Activated CD8-positive, alpha-beta T cell treated with anti-CD3 and anti-CD28 coated beads for 36 hours (primary cell): ENCODE measurements at regions not wholly inside any gene's neighbourhood (a gene's known extent, or its start where the extent isn't known, plus 50 kb on each side); places are given as distances from the start of the nearest gene placed in this dataset.
"Not testable (repeated sequence)": the region's sequence is repeated elsewhere in the genome, so short reads cannot be mapped to it uniquely, and the experiment has no call there.

Source experiments
- ATAC-seq: fragments of 200-7000 bp; cut with Tn5 transposase; one replicate; pipeline ENCODE4 v1.10.0; 2021; ENCODE audit warnings: mild to moderate bottlenecking, moderate library complexity
- CTCF ChIA-PET: fragments of 350-600 bp; sonication (Branson Sonifier 250); formaldehyde crosslinking; loops from one replicate; lab custom pipeline; 2021; ENCODE audit warnings: antibody characterized with exemption; lab: Charles Lee
- POLR2A ChIA-PET: fragments of 350-600 bp; sonication (Branson Sonifier 250); formaldehyde crosslinking; loops from one replicate; lab custom pipeline; 2021; ENCODE audit warnings: antibody characterized with exemption; lab: Charles Lee
- DNase-seq: peaks from one replicate; pipeline ENCODE4 v3.0.0-alpha.2; 2020
- H3K27ac Mint-ChIP-seq: one replicate; pipeline ENCODE4 v1.8.0; 2021; ENCODE audit warnings: mild to moderate bottlenecking, mixed read lengths
- H3K27me3 Mint-ChIP-seq: one replicate; pipeline ENCODE4 v1.8.0; 2021; ENCODE audit warnings: mixed read lengths
- H3K36me3 Mint-ChIP-seq: one replicate; pipeline ENCODE4 v1.8.0; 2021; ENCODE audit warnings: low read depth, mixed read lengths
- H3K4me1 Mint-ChIP-seq: one replicate; pipeline ENCODE4 v1.8.0; 2021; ENCODE audit warnings: low read depth, mixed read lengths
- H3K4me3 Mint-ChIP-seq: one replicate; pipeline ENCODE4 v1.8.0; 2021; ENCODE audit warnings: mild to moderate bottlenecking, moderate library complexity, mixed read lengths
- H3K9me3 Mint-ChIP-seq: one replicate; pipeline ENCODE4 v1.8.0; 2021; ENCODE audit warnings: mixed read lengths
- intact Hi-C: fragments of 100-400 bp; cut with micrococcal nuclease; formaldehyde crosslinking; loops from one replicate; pipeline ENCODE4 v1.10.0; 2022
- TF ChIP-seq, protein P1 (sequence below): fragments of 200-600 bp; IDR thresholded peaks from one replicate; pipeline ENCODE4 v1.8.0; 2022; ENCODE audit warnings: antibody characterized with exemption, mild to moderate bottlenecking

- H3K27me3 Mint-ChIP-seq, result peaks cover 2% of the 10 kb centered on the region
- H3K9me3 Mint-ChIP-seq, result peaks cover 2% of the 10 kb centered on the region
- H3K4me1 Mint-ChIP-seq, result no peaks in the 10 kb centered on the region
- H3K4me3 Mint-ChIP-seq, result no peak overlapping the region
- intact Hi-C loops, result no loop called here
- H3K36me3 Mint-ChIP-seq, result no peaks in the 10 kb centered on the region
- CTCF ChIA-PET, result interaction anchor here (2.4 kb wide), 1 partner anchor 9 kb away, joined by 5 read pairs; no protein-coding TSS in a partner anchor
- DNase-seq, result no peak
- no peak overlapping the region for H3K27ac Mint-ChIP-seq
- no peak for ATAC-seq
- POLR2A ChIA-PET, result no interaction called here
- TF ChIP-seq, protein P1, sequence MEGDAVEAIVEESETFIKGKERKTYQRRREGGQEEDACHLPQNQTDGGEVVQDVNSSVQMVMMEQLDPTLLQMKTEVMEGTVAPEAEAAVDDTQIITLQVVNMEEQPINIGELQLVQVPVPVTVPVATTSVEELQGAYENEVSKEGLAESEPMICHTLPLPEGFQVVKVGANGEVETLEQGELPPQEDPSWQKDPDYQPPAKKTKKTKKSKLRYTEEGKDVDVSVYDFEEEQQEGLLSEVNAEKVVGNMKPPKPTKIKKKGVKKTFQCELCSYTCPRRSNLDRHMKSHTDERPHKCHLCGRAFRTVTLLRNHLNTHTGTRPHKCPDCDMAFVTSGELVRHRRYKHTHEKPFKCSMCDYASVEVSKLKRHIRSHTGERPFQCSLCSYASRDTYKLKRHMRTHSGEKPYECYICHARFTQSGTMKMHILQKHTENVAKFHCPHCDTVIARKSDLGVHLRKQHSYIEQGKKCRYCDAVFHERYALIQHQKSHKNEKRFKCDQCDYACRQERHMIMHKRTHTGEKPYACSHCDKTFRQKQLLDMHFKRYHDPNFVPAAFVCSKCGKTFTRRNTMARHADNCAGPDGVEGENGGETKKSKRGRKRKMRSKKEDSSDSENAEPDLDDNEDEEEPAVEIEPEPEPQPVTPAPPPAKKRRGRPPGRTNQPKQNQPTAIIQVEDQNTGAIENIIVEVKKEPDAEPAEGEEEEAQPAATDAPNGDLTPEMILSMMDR, result no peak
Observed at GRCh38 chr14:37819155-37820015, 224.0 kb downstream of the TTC6 start.

DNA sequence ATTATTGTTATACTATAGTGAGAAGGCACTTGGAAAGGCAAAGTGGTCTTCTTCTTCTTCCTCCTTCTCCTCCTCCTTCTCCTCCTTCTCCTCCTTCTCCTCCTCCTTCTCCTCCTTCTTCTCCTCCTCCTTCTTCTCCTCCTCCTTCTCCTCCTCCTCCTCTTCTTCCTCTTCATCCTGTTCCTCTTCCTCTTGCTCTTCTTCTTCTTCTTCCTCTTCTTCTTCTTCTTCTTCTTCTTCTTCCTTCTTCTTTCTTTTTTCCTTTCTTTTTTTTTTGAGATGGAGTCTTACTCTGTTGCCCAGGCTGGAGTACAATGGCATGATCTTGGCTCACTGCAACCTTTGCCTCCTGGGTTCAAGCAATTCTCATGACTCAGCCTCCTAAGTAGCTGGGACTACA lies 225.4 kb downstream of the TTC6 start:
- intact Hi-C loops, H3K4me1 Mint-ChIP-seq, ATAC-seq, H3K36me3 Mint-ChIP-seq, H3K4me3 Mint-ChIP-seq, DNase-seq, H3K27me3 Mint-ChIP-seq, H3K9me3 Mint-ChIP-seq, H3K27ac Mint-ChIP-seq, POLR2A ChIA-PET: not testable (repeated sequence)
- CTCF ChIA-PET, result interaction anchor here (2.4 kb wide), 1 partner anchor 10 kb away, joined by 5 read pairs; no protein-coding TSS in a partner anchor

DNA sequence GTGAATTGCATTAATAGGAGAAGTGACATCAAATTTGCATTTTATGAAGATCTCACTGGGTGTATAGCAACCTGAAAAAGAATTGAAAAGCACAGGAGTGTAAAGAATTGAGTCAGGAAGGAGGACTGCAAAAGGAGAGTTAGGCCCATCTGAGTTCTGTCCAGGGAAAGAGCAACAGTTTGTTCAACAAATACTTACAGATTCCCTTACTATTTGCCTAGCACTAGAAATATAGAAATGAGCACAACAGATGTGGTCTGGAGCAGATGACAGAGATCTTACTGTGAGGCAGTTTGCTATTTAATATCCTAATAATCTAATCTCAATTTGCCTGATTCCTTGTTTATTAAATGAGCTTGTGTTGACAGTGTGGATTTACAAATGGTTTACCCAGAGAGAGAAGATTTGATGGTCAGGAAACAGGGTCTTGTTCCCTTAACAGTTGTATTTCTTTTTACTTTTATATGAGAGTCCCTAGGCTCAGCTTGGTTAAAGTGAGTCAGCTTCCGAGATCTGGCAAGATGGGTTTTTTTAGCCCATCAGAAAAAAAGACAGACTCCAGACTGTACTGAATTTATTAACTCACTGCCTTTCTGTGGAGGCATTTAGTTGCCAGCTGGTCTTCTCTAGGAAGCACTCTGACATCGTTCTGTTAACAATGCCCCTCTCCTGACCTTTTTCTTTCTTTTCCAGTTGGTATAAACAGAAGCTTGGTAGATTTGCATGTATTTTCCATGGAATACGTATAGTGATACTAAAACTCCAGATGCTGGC lies 229.7 kb downstream of the TTC6 start:
- Mint-ChIP-seq H3K9me3 (peaks cover 2% of the 10 kb centered on the region), H3K4me3 (no peak overlapping the region), H3K36me3 (no peaks in the 10 kb centered on the region), H3K27me3 (peaks cover 2% of the 10 kb centered on the region), H3K27ac (no peak overlapping the region), H3K4me1 (no peaks in the 10 kb centered on the region)
- ChIA-PET POLR2A (no interaction called here), CTCF (no interaction called here)
- intact Hi-C loops, result no loop called here
- TF ChIP-seq, protein P1, result no peak
- no peak for DNase-seq
- ATAC-seq, result no peak

- ATAC-seq (no peak), DNase-seq (no peak)
- CTCF ChIA-PET, result interaction anchor here (1.1 kb wide), 1 partner anchor 10 kb away, joined by 3 read pairs; no protein-coding TSS in a partner anchor
- peaks cover 11% of the 10 kb centered on the region for H3K9me3 Mint-ChIP-seq
- TF ChIP-seq, protein P1, result no peak
- no peak overlapping the region for H3K27ac Mint-ChIP-seq
- no peaks in the 10 kb centered on the region for H3K4me1 Mint-ChIP-seq
- H3K36me3 Mint-ChIP-seq, result no peaks in the 10 kb centered on the region
- POLR2A ChIA-PET, result no interaction called here
- no peak overlapping the region for H3K4me3 Mint-ChIP-seq
- intact Hi-C loops, result no loop called here
- H3K27me3 Mint-ChIP-seq, result no peaks in the 10 kb centered on the region
Observed at GRCh38 chr14:37826869-37827268, 231.4 kb downstream of the TTC6 start.

DNA sequence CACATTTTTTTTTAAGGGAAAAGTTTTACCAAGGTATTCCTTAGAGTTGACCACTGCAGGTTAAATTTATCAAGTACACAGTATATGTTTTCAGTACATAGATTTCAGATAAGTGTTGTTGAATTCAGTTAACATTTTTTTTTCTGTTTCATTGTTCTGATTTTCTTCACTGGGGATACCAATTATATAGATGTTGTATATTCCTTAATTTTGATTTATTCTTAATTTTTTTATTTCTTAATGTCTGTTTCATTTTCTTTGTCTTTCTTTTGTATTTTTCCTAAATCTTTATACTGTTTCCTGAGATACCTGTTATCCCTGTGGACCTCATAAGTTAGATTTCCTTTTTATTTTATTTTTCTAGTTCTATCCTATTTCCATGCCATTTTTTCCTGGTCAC lies 234.8 kb downstream of the TTC6 start:
- Mint-ChIP-seq H3K36me3 (no peaks in the 10 kb centered on the region), H3K4me1 (no peaks in the 10 kb centered on the region), H3K27ac (no peak overlapping the region), H3K4me3 (no peak overlapping the region), H3K27me3 (no peaks in the 10 kb centered on the region), H3K9me3 (peaks cover 28% of the 10 kb centered on the region)
- no peak for ATAC-seq
- ChIA-PET POLR2A (no interaction called here), CTCF (no interaction called here)
- intact Hi-C loops, result no loop called here
- DNase-seq, result no peak
- TF ChIP-seq, protein P1, result no peak
